Erythroblast (primary cell): ENCODE measurements at regions not wholly inside any gene's neighbourhood (a gene's known extent, or its start where the extent isn't known, plus 50 kb on each side); places are given as distances from the start of the nearest gene placed in this dataset.

Experiments used
- GATA1 ChIP-seq: IDR thresholded peaks from 2 replicates; pipeline ENCODE4 v1.6.1; 2011; ENCODE audit warnings: low read depth, mild to moderate bottlenecking, control low read depth, low read length, moderate library complexity
- POLR2A ChIP-seq: IDR thresholded peaks from 2 replicates; pipeline ENCODE4 v1.6.1; 2011; ENCODE audit warnings: mild to moderate bottlenecking, low read length

- TF ChIP-seq POLR2A (no peak), GATA1 (no peak)
These were observed 50.5 kb upstream of the GCM1 start for GRCh38 chr6:53199156-53199555.
